NCI-H146 treated with DMSO at 0.1 percent for 48 hours (cell line): ENCODE measurements at regions not wholly inside any gene's neighbourhood (a gene's known extent, or its start where the extent isn't known, plus 50 kb on each side); places are given as distances from the start of the nearest gene placed in this dataset.
"Not testable (repeated sequence)": the region's sequence is repeated elsewhere in the genome, so short reads cannot be mapped to it uniquely, and the experiment has no call there.

Experiments used
- DNase-seq: peaks from one replicate; lab custom pipeline; 2025; ENCODE audit not compliant: unreplicated experiment; lab: John Stamatoyannopoulos, UW

- DNase-seq: no peak
These were observed 233.6 kb downstream of the TTLL2 start for GRCh38 chr6:167558246-167559177.

DNA sequence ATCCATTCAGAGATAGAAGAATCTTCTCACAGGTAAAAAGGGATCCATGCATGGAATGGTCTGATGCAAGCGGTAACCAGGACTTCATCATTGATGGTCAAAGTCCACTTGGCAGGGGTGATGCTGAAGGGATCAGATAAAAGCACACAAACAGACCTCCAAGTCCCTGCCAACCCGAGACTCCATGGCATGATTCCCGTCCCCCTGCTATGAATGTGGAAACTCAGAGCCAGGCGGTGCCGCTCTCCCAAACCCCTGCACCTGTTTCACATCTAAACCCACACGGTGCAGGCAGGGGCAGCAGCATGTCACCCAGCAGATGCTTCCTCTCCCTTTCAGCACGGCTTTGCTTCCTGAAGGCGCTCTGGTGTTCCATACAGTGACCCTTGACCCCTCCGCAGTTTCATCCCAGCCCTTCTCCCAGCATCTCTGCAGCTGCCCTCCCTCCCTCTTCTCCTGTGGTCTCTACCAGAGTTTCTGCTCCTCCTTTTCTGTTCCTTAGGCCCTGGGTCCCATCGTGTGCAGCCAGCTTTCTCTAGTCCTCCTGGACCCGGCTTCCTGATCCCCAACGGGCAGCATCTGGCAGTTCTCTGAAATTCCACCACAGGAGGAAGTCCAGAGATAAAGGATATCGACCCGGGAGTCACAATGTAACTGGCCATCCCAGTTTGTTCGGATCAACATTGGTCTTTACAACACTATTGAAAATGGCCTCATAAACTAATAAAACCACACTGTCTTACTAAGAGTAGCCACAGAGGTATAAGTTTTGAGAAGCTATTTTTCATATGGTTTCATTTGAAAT lies 235.0 kb downstream of the TTLL2 start:
- no peak for DNase-seq

DNA sequence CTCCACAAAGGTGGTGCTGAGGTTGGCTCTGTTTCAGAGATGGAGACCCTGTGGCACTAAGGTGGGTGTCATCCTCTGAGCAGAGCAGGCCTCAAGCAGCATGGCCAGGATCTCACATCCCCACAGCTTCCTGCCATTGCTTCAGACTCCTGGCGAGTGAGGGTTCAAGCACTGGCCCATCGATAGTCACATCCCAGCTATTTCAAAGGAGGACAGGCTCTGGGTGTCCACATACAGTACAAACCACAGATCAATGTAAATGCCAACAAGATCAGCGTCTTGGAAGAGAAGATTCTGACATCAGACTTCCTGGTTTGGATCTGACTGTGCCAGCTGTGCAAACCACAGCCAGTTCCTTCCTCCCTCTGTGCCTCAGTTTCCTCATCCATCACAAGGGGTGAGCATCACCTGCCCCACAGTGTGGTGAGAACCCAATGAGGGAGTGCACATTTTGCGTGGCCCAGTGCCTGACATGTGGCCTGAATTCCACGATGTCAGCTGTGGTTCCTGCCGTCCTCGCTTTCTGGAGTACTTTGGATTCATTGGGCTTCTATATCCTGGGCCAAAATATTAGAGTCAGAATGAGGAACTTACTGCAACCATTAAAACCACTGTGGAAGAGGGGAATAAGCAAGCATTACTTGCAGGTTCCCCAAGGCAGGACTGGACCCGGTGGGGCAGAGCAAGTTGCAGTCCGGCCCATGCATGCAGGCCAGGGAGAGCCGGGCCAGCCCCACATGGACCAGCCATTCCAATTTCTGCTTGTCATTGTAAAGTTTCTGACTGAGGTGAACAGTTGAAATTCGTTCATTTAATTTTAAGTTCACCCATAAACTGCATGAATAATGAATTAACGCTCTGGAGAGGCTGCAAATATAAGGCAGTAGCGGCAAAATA lies 236.0 kb downstream of the TTLL2 start:
- no peak for DNase-seq

GRCh38 chr6:167562862-167563261 lies 238.0 kb downstream of the TTLL2 start:
- DNase-seq: not testable (repeated sequence)

- no peak for DNase-seq
These were observed 239.7 kb downstream of the TTLL2 start for GRCh38 chr6:167564416-167565250.

GRCh38 chr6:167565388-167565787 lies 240.5 kb downstream of the TTLL2 start:
- DNase-seq: no peak

- DNase-seq: no peak
These were observed 241.2 kb downstream of the TTLL2 start for GRCh38 chr6:167565884-167566599.

- DNase-seq: no peak
These were observed 241.8 kb downstream of the TTLL2 start for GRCh38 chr6:167566711-167567141.

- DNase-seq: no peak
These were observed 242.5 kb downstream of the TTLL2 start for GRCh38 chr6:167567142-167568033.

DNA sequence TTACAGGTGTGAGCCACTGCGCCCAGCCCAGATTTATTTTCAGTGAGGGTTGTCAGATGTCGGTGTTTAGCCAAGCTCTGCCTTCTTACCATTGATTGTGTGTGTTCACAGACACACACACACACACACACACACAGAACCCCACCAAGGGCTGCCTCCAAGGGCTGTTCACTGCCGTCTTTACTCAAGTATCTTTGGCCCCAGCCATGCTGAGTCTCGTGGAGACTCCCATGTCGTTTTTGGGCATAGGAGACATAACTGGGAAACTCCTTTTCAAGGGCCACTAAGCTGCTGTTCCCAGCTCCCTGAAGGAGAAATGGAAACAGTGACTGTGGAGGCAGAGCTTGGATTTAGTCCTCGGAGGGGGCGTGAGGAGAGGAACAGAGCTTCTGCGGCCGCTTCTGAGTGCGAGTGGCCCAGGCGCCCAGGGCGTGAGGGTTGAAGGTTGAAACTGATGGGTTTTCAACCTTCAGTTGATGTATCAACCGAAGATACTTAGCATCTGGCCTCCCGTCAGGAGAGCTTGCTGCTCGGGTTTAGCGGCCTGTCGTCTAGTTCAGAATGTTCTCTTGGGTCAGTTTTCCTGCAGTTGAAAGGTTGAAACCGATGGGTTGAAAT lies 243.6 kb downstream of the TTLL2 start:
- DNase-seq: no peak

DNA sequence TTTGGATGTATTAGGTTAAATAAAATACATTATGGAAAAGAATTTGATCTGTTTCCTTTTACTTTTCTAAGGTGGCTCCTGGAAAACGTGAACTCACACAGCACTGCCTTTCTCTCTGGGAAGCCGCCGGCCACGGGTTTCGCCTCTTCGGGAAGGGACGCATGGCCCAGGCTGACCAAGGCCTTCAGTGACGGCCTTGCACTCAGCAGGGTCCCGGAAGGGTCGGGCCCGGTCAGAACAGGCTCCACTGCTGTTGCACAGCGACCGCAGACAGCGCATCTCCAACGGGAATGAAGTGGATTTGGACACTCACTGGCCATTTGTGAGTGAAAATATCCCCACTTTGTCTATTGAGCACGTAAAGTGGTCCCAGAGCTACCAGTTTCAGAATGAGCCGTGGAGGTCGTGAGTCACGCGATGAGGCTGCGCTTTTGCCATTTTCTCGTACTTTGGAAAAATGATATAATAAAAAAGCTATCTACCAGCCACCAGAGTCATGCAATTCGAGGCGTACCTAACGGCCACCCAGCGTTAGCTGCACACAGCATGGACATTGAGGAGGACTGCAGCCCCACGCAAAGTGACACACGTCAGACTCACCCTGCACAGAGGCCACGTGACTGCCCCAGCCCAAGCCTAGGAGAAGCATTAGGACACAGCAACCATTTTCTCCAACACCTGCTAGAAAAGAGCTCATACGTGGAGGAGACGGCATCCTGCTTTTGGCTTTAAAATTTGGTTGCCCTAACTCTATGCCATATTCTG lies 244.3 kb downstream of the TTLL2 start:
- DNase-seq: no peak

DNA sequence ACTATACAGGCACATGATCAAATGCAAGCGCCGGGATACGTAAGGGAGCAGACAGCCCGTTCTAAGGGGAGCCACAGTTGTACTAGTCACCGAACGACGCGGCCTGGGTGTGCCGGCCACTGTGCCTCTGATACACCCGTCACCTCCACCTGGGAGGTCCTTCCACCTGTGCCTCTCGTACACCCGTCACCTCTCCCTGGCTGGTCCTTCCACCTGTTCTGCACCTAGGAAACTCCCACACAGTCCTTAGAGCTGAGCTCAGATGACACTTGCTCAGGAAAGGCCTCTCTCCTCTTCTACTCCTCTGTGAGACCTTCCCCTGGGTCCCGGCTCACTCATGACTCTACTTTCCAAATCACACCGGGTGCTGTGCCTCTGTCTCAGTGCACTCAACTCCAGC lies 245.0 kb downstream of the TTLL2 start:
- DNase-seq: no peak

- no peak for DNase-seq
These were observed 245.8 kb downstream of the TTLL2 start for GRCh38 chr6:167570460-167571400.

DNA sequence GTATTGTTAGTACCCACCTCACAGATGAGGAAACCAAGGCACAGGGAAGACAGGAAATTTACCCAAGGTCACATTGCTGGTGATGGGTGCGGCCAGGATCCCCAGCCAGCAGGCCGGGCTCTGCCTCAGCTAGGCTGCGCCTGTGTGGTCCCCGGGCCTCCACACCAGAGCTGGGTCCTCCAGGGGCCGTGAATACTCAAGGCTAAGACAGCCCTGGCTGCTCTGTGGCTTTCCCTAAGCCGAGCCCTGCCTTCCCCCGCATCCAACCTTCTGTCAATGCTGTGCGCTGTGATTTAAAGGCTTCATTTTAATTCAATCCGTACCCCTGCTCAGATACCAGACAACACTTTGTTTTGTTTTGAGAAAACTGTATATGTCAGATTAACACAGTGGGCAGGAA lies 246.7 kb downstream of the TTLL2 start:
- DNase-seq: no peak

- DNase-seq: no peak
These were observed 247.2 kb downstream of the TTLL2 start for GRCh38 chr6:167572106-167572505.

- no peak for DNase-seq
These were observed 248.0 kb downstream of the TTLL2 start for GRCh38 chr6:167572841-167573271.
